Small intestine (tissue), 7 donors: ENCODE measurements at regions not wholly inside any gene's neighbourhood (a gene's known extent, or its start where the extent isn't known, plus 50 kb on each side); places are given as distances from the start of the nearest gene placed in this dataset.

Experiments
- DNase-seq, 2 donors: peaks; one replicate each; pipeline versions ENCODE4 v3.0.0 to v3.0.0-alpha.2; 2013
- FAIRE-seq: peaks from 2 replicates; lab custom pipeline; 2012; peaks lifted over from hg19 to GRCh38; lab: Jason Lieb, UNC
- H3K27ac ChIP-seq, 3 donors: one replicate each; pipeline ENCODE4 v1.5.1; 2013; ENCODE audit warnings: low read length in 2 of 3, mild to moderate bottlenecking in 2 of 3, control low read depth in 1 of 3, inconsistent platforms in 1 of 3, low read depth in 1 of 3, moderate library complexity in 1 of 3
- H3K27me3 ChIP-seq, 3 donors: one replicate each; pipeline ENCODE4 v1.6.1; 2013; ENCODE audit warnings: low read length in 3 of 3, inconsistent platforms in 1 of 3; ENCODE audit not compliant: control insufficient read depth in 3 of 3, insufficient read depth in 3 of 3
- H3K36me3 ChIP-seq, 3 donors: one replicate each; pipeline ENCODE4 v1.6.1; 2013; ENCODE audit warnings: low read length in 3 of 3, inconsistent platforms in 1 of 3, low read depth in 1 of 3, mild to moderate bottlenecking in 1 of 3, moderate library complexity in 1 of 3; ENCODE audit not compliant: control insufficient read depth in 3 of 3, insufficient read depth in 2 of 3
- H3K4me1 ChIP-seq, 3 donors: one replicate each; pipeline ENCODE4 v1.6.1; 2013; ENCODE audit warnings: low read length in 2 of 3, inconsistent platforms in 1 of 3, low read depth in 1 of 3, mild to moderate bottlenecking in 1 of 3, moderate library complexity in 1 of 3; ENCODE audit not compliant: control insufficient read depth in 3 of 3, insufficient read depth in 2 of 3
- H3K4me3 ChIP-seq, 3 donors: one replicate each; pipeline ENCODE4 v1.5.1; 2013; ENCODE audit warnings: low read length in 3 of 3, control low read depth in 1 of 3, inconsistent platforms in 1 of 3, low read depth in 1 of 3, mild to moderate bottlenecking in 1 of 3, moderate library complexity in 1 of 3
- H3K9me3 ChIP-seq, 2 donors: one replicate each; pipeline ENCODE4 v1.6.1; 2013; ENCODE audit warnings: low read depth in 1 of 2, low read length in 1 of 2; ENCODE audit not compliant: control insufficient read depth in 2 of 2, insufficient read depth in 1 of 2
- WGBS, 3 donors: extraction: QIAGEN DNeasy Blood & Tissue Kit; methylation state at CpG; one replicate each; pipeline ENCODE4 v1.1.7; 2013; 5-methylcytosine and 5-hydroxymethylcytosine counted together
- donor health status: healthy with polysubstance abuse.
- donor health status: control.
- donor health status: control.
- donor health status: Bipolar disorder and iron deficiency.
- donor health status: healthy.

- Histone ChIP-seq H3K9me3 (no peaks in the 10 kb centered on the region), H3K27ac (no peak overlapping the region), H3K4me3 (no peak overlapping the region), H3K36me3 (no peaks in the 10 kb centered on the region), H3K4me1 (no peaks in the 10 kb centered on the region), H3K27me3 (no peaks in the 10 kb centered on the region)
- WGBS, 3 donors, result 1 to 9% (median 7%) methylated on average over 4 of the region's 4 CpGs
- DNase-seq, result peak; percentile 3 to 35
- FAIRE-seq, result no peak
Measured at GRCh38 chr12:23055004-23055403, 430.0 kb downstream of the ETNK1 start.

GRCh38 chr12:23057571-23057970 is 432.6 kb downstream of the ETNK1 start:
- Histone ChIP-seq H3K9me3 (no peaks in the 10 kb centered on the region), H3K36me3 (no peaks in the 10 kb centered on the region), H3K27ac (no peak overlapping the region), H3K27me3 (no peaks in the 10 kb centered on the region), H3K4me3 (no peak overlapping the region), H3K4me1 (no peaks in the 10 kb centered on the region)
- WGBS, 3 donors, result 25 to 53% (median 29%) methylated on average over 2 of the region's 2 CpGs
- no peak for DNase-seq
- FAIRE-seq, result no peak

DNA sequence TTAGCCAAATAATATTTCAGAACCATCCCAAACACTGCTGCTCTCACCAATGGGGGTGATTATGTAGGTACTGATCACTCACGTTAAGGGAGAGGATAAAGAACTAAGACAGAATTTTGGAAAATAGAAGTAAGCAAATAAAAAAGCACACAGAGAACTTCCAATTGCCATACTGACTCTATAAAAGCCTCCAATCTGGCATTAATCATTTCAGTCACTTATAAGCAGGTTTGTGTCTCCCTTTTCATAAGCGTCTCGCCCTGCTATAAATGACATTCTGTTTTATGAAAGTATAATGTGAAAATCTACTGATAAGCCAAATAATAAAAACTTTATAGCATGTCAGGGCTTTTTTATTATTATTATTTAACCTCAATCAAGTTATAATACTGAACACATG is 435.2 kb downstream of the ETNK1 start:
- Histone ChIP-seq H3K27ac (no peak overlapping the region), H3K4me3 (no peak overlapping the region), H3K36me3 (no peaks in the 10 kb centered on the region), H3K9me3 (no peaks in the 10 kb centered on the region), H3K4me1 (no peaks in the 10 kb centered on the region), H3K27me3 (no peaks in the 10 kb centered on the region)
- DNase-seq (no peak), FAIRE-seq (no peak)
- 21 to 69% (median 38%) methylated on average over 3 of the region's 3 CpGs for WGBS, 3 donors

GRCh38 chr12:23063206-23063605 is 438.2 kb downstream of the ETNK1 start:
- DNase-seq, result no peak
- Histone ChIP-seq H3K4me3 (no peak overlapping the region), H3K4me1 (no peaks in the 10 kb centered on the region), H3K36me3 (no peaks in the 10 kb centered on the region), H3K27ac (no peak overlapping the region), H3K9me3 (no peaks in the 10 kb centered on the region), H3K27me3 (no peaks in the 10 kb centered on the region)
- WGBS, 3 donors, result 57 to 77% (median 57%) methylated on average over 3 of the region's 3 CpGs
- FAIRE-seq, result no peak

GRCh38 chr12:23066095-23066494 is 441.1 kb downstream of the ETNK1 start:
- FAIRE-seq, result no peak

DNA sequence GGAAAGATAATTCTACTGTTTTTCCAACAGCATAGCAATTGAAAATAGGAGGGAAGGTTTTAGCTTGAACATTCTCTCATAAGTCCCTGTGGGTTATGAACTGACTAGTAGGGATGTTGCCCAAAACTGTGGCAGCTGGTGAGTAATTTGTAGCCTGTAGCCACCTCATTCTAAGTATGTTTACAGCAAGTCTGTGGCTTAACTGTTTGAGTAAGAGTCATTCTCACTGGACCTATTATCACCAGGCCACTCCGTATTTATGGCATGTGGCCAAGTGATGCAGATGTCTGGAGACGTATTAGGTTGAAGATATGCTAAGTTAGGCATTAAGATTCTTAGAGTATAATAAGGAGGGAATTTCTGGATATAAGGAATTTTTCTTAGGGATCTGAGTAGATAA is 458.3 kb downstream of the ETNK1 start:
- 18 to 37% (median 22%) methylated on average over 2 of the region's 2 CpGs for WGBS, 3 donors
- Histone ChIP-seq H3K9me3 (no peaks in the 10 kb centered on the region), H3K4me3 (no peak overlapping the region), H3K27me3 (no peaks in the 10 kb centered on the region), H3K4me1 (no peaks in the 10 kb centered on the region), H3K36me3 (no peaks in the 10 kb centered on the region), H3K27ac (no peak overlapping the region)
- DNase-seq, result no peak
- FAIRE-seq, result no peak

More at GRCh38 chr12:23066095-23066494, 441.1 kb downstream of the ETNK1 start:
- Histone ChIP-seq H3K36me3 (no peaks in the 10 kb centered on the region), H3K4me3 (no peak overlapping the region), H3K27ac (no peak overlapping the region), H3K9me3 (no peaks in the 10 kb centered on the region), H3K27me3 (no peaks in the 10 kb centered on the region), H3K4me1 (no peaks in the 10 kb centered on the region)
- 90 to 96% (median 93%) methylated on average over 1 of the region's 1 CpG for WGBS, 3 donors
- DNase-seq, result no peak

GRCh38 chr12:23084236-23084995 is 459.4 kb downstream of the ETNK1 start:
- H3K27me3 ChIP-seq, result no peaks in the 10 kb centered on the region
- no peaks in the 10 kb centered on the region for H3K9me3 ChIP-seq
- no peaks in the 10 kb centered on the region for H3K4me1 ChIP-seq
- no peak for FAIRE-seq
- no peak overlapping the region for H3K4me3 ChIP-seq
- 77 to 80% (median 78%) methylated on average over 5 of the region's 5 CpGs for WGBS, 3 donors
- H3K27ac ChIP-seq, result no peak overlapping the region
- DNase-seq, result no peak
- H3K36me3 ChIP-seq, result no peaks in the 10 kb centered on the region

- DNase-seq (no peak), FAIRE-seq (no peak)
- no peaks in the 10 kb centered on the region for H3K9me3 ChIP-seq
- no peaks in the 10 kb centered on the region for H3K4me1 ChIP-seq
- no peak overlapping the region for H3K27ac ChIP-seq
- H3K36me3 ChIP-seq, result no peaks in the 10 kb centered on the region
- 73 to 93% (median 82%) methylated on average over 1 of the region's 1 CpG for WGBS, 3 donors
- no peaks in the 10 kb centered on the region for H3K27me3 ChIP-seq
- no peak overlapping the region for H3K4me3 ChIP-seq
Measured at GRCh38 chr12:23088594-23088993, 463.6 kb downstream of the ETNK1 start.

- H3K36me3 ChIP-seq, result no peaks in the 10 kb centered on the region
- FAIRE-seq (no peak), DNase-seq (no peak)
- no peaks in the 10 kb centered on the region for H3K4me1 ChIP-seq
- no peak overlapping the region for H3K4me3 ChIP-seq
- WGBS, 3 donors, result 91 to 94% (median 91%) methylated on average over 2 of the region's 2 CpGs
- H3K27me3 ChIP-seq, result no peaks in the 10 kb centered on the region
- no peaks in the 10 kb centered on the region for H3K9me3 ChIP-seq
- H3K27ac ChIP-seq, result no peak overlapping the region
Measured at GRCh38 chr12:23093488-23093887, 468.5 kb downstream of the ETNK1 start.
